ENCODE measurements at regions not wholly inside any gene's neighbourhood (a gene's known extent, or its start where the extent isn't known, plus 50 kb on each side); places are given as distances from the start of the nearest gene placed in this dataset.

- DNase-seq, result peak; percentile 19
Observed at GRCh38 chr6:146489468-146490151, 54.0 kb upstream of the RAB32 start.

Data from eye (tissue), 1 donor.